Stimulated activated memory B cell treated with anti-CD40 and anti-IgM and Interleukin-4, amounts not matched to agents 10 μg/mL and 1 μg/mL and 100 μg/mL, for 72 hours (primary cell): ENCODE measurements at regions not wholly inside any gene's neighbourhood (a gene's known extent, or its start where the extent isn't known, plus 50 kb on each side); places are given as distances from the start of the nearest gene placed in this dataset.

Experiments used
- ATAC-seq: fragments of 150-1000 bp; cut with Tn5 transposase; 2 replicates; pipeline ENCODE4 v1.10.0; 2021
- H3K27ac Mint-ChIP-seq: one replicate; pipeline ENCODE4 v1.8.0; 2022; ENCODE audit warnings: mild to moderate bottlenecking, mixed read lengths
- H3K27me3 Mint-ChIP-seq: one replicate; pipeline ENCODE4 v1.8.0; 2022; ENCODE audit warnings: mixed read lengths
- H3K36me3 Mint-ChIP-seq: one replicate; pipeline ENCODE4 v1.8.0; 2022; ENCODE audit warnings: mixed read lengths
- H3K4me1 Mint-ChIP-seq: one replicate; pipeline ENCODE4 v1.8.0; 2022; ENCODE audit warnings: mixed read lengths
- H3K4me3 Mint-ChIP-seq: one replicate; pipeline ENCODE4 v1.8.0; 2022; ENCODE audit warnings: mild to moderate bottlenecking, moderate library complexity, mixed read lengths
- H3K9me3 Mint-ChIP-seq: one replicate; pipeline ENCODE4 v1.8.0; 2022; ENCODE audit warnings: mixed read lengths

DNA sequence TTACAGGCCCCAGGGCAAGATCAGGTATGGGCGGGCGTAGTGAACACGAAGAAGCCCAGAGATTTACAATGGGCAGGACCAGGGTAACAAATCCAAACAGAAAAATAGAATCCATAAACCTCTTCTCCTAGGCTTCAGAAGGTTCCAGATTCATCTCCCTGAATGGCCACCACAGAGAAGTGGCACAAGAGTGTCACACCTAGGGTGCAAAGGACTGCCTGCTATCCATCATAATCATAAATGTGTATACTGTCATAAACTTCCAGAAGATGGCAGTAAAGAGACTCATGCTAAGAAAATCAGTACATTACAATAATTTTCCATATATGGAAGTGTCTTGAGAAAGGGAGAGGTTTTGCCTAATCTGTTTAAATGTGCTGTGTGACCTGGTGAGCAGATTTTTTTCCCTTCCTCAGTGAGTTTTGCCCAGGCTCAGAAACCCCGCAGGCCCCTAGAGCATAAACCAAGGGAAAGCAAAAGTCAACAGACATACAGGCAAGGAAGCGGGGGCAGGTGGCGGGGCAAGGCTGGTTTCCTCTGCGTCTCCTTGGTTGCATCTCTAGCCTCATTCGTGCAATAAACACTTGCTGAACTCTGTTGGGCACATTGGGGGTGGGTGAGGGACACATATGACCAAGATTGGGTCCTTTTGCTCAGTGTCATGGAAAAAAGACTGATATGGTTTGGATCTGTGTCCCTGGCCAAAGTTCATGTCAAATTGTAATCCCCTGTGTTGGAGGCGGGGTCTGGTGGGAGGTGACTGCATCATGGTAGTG lies 92.0 kb upstream of the CDH5 start:
- no peak overlapping the region for H3K27ac Mint-ChIP-seq
- peaks cover 69% of the 10 kb centered on the region for H3K27me3 Mint-ChIP-seq
- no peaks in the 10 kb centered on the region for H3K4me1 Mint-ChIP-seq
- H3K36me3 Mint-ChIP-seq, result no peaks in the 10 kb centered on the region
- ATAC-seq, result no peak
- H3K9me3 Mint-ChIP-seq, result peaks cover 11% of the 10 kb centered on the region
- H3K4me3 Mint-ChIP-seq, result no peak overlapping the region

DNA sequence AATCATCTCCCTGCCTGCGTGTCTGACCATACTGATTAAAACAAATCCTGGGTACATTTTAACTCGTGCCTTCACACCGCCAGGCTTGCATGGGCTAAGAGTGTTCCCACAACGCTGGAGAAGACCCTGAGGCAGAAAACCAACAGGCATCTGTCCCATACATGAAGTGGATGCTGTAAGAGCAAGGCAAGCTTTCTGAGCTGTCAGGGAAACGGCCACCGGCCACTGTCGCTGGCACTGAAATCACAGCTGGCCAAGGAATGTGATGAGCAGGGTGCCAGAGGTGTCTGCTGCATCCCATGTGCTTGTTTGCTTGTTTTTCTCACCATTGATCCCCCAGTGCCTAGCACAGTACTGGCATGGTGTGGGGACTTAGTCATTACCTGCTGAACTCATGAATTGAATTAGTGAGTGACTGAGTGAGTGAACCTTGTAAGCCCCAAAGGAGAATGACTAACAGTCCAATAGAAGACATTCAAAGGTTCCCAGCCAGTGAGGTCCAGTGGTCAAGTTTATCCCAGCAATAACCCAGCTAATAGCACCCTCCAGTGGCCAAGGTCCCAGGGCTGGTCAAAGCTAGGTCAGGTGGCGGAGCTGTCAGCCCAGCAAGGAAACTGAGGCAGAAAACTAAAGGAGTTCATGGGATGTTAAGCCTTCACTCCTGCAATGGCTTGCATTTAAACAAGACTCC lies 92.7 kb upstream of the CDH5 start:
- peaks cover 11% of the 10 kb centered on the region for H3K9me3 Mint-ChIP-seq
- H3K27ac Mint-ChIP-seq, result no peak overlapping the region
- no peaks in the 10 kb centered on the region for H3K36me3 Mint-ChIP-seq
- no peaks in the 10 kb centered on the region for H3K4me1 Mint-ChIP-seq
- peaks cover 68% of the 10 kb centered on the region for H3K27me3 Mint-ChIP-seq
- no peak overlapping the region for H3K4me3 Mint-ChIP-seq
- no peak for ATAC-seq

DNA sequence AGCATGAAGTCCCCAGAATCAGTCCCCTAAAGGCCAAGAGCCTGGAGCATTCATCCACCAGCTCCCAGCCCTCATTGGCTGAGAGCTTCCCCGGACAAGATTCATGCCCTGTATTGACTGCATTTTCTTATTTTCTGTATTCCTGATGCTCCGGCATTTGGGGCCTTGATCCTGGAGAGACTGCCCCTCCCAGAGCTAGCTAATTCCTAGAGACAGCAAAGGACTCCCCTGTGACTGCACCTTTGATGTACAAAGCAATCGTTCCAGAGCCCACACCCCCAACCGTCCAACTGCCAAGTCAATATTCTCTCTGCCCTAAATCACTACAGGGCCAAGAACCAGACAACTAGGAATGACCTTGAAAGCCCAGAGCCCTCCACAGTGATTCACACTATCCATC lies 93.4 kb upstream of the CDH5 start:
- peaks cover 7% of the 10 kb centered on the region for H3K9me3 Mint-ChIP-seq
- H3K36me3 Mint-ChIP-seq, result no peaks in the 10 kb centered on the region

DNA sequence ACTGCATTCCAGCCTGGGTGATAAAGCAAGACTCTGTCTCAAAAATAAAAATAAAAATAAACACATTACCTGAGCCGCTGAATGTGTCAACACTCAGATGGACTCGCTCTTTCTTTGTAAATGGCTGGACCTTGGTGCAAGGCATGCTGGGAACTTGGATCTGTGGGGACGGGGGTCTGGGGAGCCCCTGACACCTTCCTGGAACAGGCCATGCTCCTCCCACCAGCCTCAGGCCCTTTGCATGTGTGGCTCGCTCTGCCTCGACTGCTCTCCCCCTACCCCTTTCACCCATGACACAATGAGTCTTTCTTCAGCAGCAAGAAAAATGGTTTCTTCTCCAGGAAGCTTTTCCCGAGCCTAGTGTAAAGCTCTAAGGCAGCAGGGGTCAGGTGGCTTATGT lies 94.0 kb upstream of the CDH5 start:
- no peak overlapping the region for H3K4me3 Mint-ChIP-seq
- H3K27ac Mint-ChIP-seq, result no peak overlapping the region
- H3K27me3 Mint-ChIP-seq, result peaks cover 65% of the 10 kb centered on the region
- H3K36me3 Mint-ChIP-seq, result no peaks in the 10 kb centered on the region
- ATAC-seq, result no peak
- no peaks in the 10 kb centered on the region for H3K4me1 Mint-ChIP-seq
- H3K9me3 Mint-ChIP-seq, result peaks cover 7% of the 10 kb centered on the region

More for the DNA sequence above, 93.4 kb upstream of the CDH5 start:
- Mint-ChIP-seq H3K4me1 (no peaks in the 10 kb centered on the region), H3K4me3 (no peak overlapping the region), H3K27me3 (peaks cover 62% of the 10 kb centered on the region), H3K27ac (no peak overlapping the region)
- ATAC-seq, result no peak

DNA sequence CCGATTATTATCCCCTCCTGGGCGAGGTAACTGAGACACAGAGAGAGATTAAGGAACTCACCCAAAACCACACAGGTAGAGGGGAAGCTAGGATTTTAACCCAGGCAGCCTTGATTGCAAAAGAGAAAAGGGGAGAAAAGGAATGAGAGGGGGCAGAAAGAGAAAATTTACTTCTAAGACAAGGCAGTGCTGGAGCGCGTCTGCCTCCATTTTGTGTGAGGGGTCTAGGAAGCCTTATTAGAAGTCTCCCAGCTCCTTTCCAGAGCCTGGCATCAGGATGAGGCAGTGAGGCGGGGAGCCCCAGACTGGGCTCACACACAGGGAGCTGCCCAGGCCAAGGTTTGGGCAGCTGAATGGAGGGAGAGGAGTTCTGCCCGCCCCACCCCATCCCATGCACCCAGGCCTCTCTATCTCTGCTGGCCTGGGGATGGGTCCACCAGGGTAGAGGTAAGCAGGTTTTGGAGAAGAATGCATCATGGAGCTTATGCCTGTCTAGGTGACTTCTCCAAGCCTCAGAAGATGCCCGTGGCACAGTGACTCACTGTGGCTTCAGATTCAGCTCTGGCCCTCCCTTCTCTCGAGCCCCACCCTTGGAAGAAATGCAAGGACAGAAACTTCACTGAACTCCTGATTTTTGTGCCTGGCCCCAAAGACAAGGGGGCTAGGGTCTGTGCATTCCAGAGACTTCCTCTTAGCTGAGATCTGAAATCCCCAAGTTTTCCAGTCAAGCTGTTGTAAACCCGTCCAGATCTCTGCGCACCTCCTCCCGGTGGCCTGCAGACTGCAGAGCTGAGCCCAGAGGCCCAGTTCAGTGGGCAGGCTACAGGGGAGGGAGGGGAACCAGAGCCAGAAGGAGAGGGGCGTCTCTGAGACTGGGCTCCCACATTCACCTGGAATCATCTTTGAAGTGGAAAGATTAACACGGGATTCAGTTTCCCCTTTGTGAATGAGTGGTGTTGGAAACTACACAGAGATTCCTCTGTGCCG lies 95.1 kb upstream of the CDH5 start:
- no peak overlapping the region for H3K4me3 Mint-ChIP-seq
- H3K36me3 Mint-ChIP-seq, result no peaks in the 10 kb centered on the region
- H3K27me3 Mint-ChIP-seq, result peaks cover 75% of the 10 kb centered on the region
- H3K4me1 Mint-ChIP-seq, result peaks cover 5% of the 10 kb centered on the region
- no peak overlapping the region for H3K27ac Mint-ChIP-seq
- peaks cover 7% of the 10 kb centered on the region for H3K9me3 Mint-ChIP-seq
- no peak for ATAC-seq

DNA sequence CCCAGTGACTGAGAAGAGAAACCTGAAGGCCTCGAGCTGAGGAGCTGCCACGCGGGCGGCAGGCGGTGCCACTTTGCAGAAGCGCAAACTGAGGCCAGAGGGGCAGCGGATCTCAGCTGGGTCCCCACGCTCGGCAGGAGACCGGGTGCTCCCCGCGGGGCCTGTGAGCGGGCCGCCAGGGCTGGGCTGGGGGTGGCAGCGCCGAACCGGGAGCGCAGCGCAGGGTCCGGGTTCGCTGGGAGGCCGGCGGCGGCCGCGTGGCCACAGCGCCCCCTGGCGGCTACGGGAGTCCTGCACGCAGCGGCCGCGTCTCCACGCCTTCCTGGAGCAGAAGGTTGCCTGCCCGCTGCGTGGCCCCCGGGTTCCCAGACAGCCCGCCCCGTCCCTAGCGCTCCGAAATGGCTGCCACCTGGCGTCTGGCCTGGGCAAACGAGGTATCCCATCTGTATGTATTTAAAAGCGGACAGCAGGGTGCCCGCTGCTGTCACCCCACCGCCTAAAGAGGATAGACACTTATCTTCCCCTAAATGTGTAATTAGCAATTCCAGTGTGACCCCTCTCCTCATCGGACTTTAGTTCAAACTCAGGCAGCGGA lies 96.1 kb upstream of the CDH5 start:
- H3K36me3 Mint-ChIP-seq, result no peaks in the 10 kb centered on the region
- peak; percentile 49 for ATAC-seq
- no peak overlapping the region for H3K27ac Mint-ChIP-seq
- peaks cover 79% of the 10 kb centered on the region for H3K27me3 Mint-ChIP-seq
- peaks cover 5% of the 10 kb centered on the region for H3K4me1 Mint-ChIP-seq
- H3K4me3 Mint-ChIP-seq, result no peak overlapping the region
- peaks cover 3% of the 10 kb centered on the region for H3K9me3 Mint-ChIP-seq

DNA sequence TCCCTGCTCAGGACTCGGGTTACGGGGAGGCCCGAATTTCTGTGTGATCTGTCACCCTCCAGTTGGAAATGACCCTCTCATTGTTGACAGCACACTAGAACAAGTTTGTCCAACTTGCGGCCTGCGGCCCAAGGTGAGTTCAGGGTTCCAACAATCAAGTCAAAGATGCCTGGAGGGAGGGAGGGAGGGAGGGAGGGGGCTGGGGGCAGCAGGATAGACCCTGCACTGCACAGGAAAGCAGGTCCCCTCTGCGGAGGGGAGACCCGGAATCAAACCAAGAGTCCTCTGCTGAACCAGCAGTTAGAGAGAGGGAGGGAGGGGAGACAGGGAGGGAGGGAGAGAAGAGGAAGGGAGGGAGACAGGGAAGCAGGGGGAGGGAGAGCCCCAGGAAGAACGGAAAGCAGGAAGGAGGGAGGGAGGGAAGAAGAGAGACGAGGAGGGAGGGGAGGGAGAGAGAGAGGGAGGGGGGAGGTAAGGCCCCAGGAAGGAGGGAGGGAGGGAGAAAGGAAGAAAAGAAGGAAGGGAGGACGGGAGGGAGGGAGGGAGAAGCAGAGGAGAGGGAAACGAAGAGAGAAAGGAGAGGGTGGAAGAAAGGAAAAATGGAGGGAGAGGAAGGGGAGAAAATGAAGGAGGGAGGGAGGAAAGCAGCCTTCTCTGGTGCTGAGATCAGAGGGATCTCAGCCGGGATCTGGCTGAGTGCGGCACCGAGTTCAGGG lies 96.7 kb upstream of the CDH5 start:
- Mint-ChIP-seq H3K4me1 (peaks cover 5% of the 10 kb centered on the region), H3K9me3 (no peaks in the 10 kb centered on the region), H3K4me3 (no peak overlapping the region), H3K36me3 (no peaks in the 10 kb centered on the region), H3K27me3 (peaks cover 81% of the 10 kb centered on the region), H3K27ac (no peak overlapping the region)
- ATAC-seq, result no peak

DNA sequence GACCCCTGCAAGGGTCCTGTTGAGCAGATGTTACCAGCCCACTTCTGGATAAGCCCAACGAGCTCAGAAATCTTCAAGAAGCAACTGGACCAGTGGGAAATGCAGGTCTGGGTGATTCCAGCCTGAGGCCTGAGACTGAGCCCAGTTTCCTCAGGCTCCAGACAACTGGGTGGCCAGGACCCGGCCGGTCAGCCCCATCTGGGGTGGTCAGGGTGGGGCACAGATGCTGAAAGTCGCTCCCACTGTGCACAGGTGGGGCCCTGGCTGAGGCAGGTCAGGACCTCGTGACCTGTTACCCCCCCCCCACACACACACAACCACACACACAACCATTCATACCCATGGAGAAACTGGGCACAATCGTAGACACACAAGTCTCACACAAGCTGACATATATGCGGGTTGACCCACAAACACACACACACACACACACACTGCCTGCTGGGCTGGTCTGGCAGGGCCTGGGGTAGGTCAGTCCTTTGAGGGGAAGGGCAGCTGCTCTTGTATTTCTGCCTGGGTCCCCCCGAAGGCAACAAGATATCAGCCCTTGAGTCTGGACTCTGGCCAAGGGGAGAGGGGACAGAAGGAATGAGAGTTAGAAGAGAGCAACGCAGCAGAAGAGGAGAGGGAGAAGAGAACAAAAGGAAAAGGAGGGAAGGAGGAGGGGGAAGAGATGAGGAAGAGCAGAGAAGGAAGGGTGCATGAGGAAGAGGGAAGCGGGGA lies 99.0 kb upstream of the CDH5 start:
- Mint-ChIP-seq H3K27me3 (peaks cover 78% of the 10 kb centered on the region), H3K4me3 (no peak overlapping the region), H3K9me3 (no peaks in the 10 kb centered on the region), H3K4me1 (peaks cover 5% of the 10 kb centered on the region), H3K27ac (no peak overlapping the region), H3K36me3 (no peaks in the 10 kb centered on the region)
- no peak for ATAC-seq

DNA sequence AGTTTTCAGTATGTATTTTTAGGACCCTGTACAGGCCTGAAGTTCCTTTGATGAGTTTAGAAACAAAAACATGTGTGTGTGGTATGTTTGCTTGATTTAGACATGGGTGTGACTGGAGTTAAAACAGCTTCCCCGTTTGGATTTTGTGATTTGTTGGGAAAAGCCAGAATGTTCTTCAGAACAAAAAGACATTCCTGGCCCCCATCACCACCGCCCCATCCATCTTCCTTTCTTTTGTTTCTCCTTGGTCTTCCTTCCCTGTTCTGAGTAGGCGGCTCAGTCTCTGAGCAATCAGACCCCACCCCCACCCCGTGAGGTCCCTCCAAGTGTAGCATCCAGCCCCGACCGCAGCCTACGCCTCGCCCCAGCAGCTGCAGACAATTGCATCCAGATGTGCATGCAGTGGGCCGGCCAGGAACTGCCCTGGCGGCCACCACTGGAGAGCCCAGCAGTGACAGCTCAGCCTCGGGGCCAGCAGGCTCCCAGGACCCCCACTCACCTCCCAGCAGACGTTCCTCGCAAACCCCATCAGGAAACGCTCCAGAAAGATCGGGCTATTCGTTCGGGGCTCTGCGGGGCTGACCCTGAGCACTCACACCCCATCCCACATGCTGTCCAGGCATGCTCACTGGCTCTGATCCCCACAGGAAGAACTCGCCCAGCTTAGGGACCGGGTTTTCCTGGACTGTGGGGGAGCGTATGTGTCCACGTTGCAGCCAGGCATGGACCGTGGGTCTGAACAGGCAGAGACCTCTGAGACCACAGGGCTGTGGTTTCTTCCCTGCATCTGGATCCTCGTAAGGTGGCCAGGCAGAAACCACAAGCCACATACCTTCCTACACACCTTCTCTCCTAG lies 99.8 kb upstream of the CDH5 start:
- ATAC-seq, result no peak
- peaks cover 5% of the 10 kb centered on the region for H3K4me1 Mint-ChIP-seq
- H3K27ac Mint-ChIP-seq, result no peak overlapping the region
- no peak overlapping the region for H3K4me3 Mint-ChIP-seq
- H3K27me3 Mint-ChIP-seq, result peaks cover 70% of the 10 kb centered on the region
- H3K9me3 Mint-ChIP-seq, result no peaks in the 10 kb centered on the region
- no peaks in the 10 kb centered on the region for H3K36me3 Mint-ChIP-seq

DNA sequence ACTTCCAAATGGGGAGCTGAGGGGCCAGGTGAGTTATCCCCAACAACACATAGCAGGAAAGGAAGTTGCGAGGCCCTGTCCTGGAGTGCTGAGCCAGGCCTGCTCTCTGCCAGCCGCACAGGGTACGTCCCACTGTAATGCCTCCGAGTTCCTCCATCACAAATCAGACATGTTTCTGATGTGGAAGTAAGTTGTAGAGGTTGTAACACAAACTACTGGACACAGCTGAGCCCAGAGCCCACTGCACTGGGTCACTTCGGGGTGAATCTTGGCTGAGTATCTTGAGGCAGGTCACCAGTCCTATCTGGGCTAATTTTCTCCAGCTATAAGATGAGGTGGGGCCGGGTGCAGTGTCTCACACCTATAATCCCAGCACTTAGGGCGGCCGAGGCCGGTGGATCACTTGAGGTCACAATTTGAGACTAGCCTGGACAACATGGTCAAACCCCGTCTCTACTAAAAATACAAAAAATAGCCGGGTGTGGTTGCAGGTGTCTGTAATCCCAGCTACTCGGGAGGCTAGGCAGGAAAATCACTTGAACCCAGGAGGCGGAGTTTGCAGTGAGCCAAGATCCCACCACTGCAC lies 100.8 kb upstream of the CDH5 start:
- no peaks in the 10 kb centered on the region for H3K36me3 Mint-ChIP-seq
- H3K27me3 Mint-ChIP-seq, result peaks cover 65% of the 10 kb centered on the region

DNA sequence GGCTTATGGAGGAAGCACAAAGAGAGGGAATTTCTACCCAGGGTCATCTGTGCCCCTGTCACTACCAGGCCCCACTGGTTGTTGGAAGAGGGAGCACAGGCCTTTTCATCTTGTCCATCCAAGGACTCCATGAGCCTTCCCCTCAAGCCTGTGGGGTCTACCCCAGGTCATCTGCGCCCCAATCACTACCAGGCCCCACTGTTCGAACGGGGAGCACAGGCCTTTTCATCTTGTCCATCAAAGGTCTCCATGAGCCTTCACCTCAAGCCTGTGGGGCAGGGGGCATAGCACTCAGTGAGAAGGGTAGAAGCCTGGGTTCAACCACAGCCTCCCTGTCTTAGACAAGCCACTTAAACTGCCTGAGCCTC lies 101.5 kb upstream of the CDH5 start:
- peaks cover 5% of the 10 kb centered on the region for H3K4me1 Mint-ChIP-seq
- no peak overlapping the region for H3K27ac Mint-ChIP-seq
- no peak for ATAC-seq
- H3K36me3 Mint-ChIP-seq, result no peaks in the 10 kb centered on the region
- H3K9me3 Mint-ChIP-seq, result no peaks in the 10 kb centered on the region
- H3K4me3 Mint-ChIP-seq, result no peak overlapping the region
- H3K27me3 Mint-ChIP-seq, result peaks cover 64% of the 10 kb centered on the region

More for the DNA sequence above, 100.8 kb upstream of the CDH5 start:
- peaks cover 5% of the 10 kb centered on the region for H3K4me1 Mint-ChIP-seq
- H3K27ac Mint-ChIP-seq, result no peak overlapping the region
- H3K9me3 Mint-ChIP-seq, result no peaks in the 10 kb centered on the region
- H3K4me3 Mint-ChIP-seq, result no peak overlapping the region
- ATAC-seq, result no peak

DNA sequence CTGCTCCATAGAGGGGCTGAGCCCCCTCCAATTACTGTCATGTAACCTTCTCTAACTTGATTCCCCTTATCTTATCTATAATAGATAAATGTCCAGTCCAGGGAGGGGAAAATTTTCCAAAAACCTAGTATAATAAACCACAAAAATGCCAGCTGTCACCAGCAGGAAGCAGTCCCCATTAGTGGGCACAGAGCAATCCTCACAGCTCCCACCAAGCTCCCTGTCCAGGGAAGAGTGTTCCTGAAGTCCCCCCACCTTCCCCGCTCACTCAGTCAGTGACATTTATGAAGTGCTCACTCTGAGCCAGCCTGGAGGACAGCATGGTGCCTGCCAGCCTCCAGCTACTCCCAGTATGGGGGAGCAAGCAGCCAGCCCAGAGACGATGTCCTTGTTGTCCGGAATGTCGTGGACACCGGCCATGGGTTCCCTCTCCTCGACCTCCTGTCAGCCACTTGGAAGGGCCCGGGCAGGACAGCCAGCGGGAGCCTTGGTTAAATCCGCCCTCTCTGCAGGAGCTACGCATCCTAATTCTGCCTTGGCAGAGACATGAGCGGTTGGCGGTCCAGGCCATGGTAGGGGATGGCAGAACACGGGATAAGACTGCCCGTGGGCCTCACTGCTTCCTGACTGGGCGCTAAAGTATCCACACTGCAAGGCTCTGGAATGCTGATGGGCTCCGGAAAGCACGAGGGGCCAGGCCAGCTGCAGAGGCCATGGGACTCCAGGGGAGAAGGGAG lies 102.0 kb upstream of the CDH5 start:
- H3K27ac Mint-ChIP-seq, result no peak overlapping the region
- H3K9me3 Mint-ChIP-seq, result no peaks in the 10 kb centered on the region
- no peak overlapping the region for H3K4me3 Mint-ChIP-seq
- peaks cover 5% of the 10 kb centered on the region for H3K4me1 Mint-ChIP-seq
- H3K27me3 Mint-ChIP-seq, result peaks cover 61% of the 10 kb centered on the region
- no peaks in the 10 kb centered on the region for H3K36me3 Mint-ChIP-seq
- ATAC-seq, result no peak

DNA sequence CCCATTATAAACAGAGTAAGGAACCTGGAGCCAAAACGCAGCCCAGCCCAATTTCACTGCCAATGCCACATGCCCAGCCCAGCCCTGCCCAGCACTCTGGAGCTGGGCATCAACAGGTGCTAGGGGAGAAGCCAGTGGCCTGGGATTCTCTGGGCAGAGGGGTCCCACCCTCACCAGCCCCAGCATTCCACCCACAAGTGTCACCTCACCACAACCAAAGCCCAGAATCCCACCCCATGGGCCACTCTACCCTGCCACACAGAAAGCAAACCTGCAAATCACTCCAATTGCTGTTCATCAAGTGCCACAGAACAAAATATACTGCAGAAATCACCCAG lies 102.5 kb upstream of the CDH5 start:
- Mint-ChIP-seq H3K27ac (no peak overlapping the region), H3K27me3 (peaks cover 56% of the 10 kb centered on the region), H3K4me3 (no peak overlapping the region), H3K9me3 (no peaks in the 10 kb centered on the region), H3K4me1 (peaks cover 5% of the 10 kb centered on the region), H3K36me3 (no peaks in the 10 kb centered on the region)
- no peak for ATAC-seq
